H1 (cell line): ENCODE measurements at regions not wholly inside any gene's neighbourhood (a gene's known extent, or its start where the extent isn't known, plus 50 kb on each side); places are given as distances from the start of the nearest gene placed in this dataset.

Experiments
- CHD2 ChIP-seq: IDR thresholded peaks from 2 replicates; pipeline ENCODE4 v1.6.1; 2012; ENCODE audit warnings: low read length, improper control_type of control experiment
- CREB1 ChIP-seq: IDR thresholded peaks from 2 replicates; pipeline ENCODE4 v1.6.1; 2012; ENCODE audit warnings: inconsistent platforms
- CTBP2 ChIP-seq: IDR thresholded peaks from 2 replicates; pipeline ENCODE4 v1.7.0; 2011; ENCODE audit warnings: borderline replicate concordance, mild to moderate bottlenecking, moderate library complexity, mixed read lengths, low read length; ENCODE audit not compliant: insufficient read depth, insufficient read length
- POLR2A ChIP-seq, 2 experiments: IDR thresholded peaks; 1 replicate in 1 of 2; 2 replicates in 1 of 2; pipeline ENCODE4 v1.6.1; 2011; ENCODE audit warnings: low read depth in 2 of 2, low read length in 2 of 2, mild to moderate bottlenecking in 2 of 2; ENCODE audit errors: control extremely low read depth in 1 of 2
- POLR2AphosphoS5 ChIP-seq: IDR thresholded peaks from 2 replicates; pipeline ENCODE4 v1.6.1; 2011; ENCODE audit warnings: low read depth, low read length
- TCF12 ChIP-seq: IDR thresholded peaks from 2 replicates; pipeline ENCODE4 v1.6.1; 2011; ENCODE audit warnings: low read depth, mild to moderate bottlenecking, low read length
- YY1 ChIP-seq: IDR thresholded peaks from 2 replicates; pipeline ENCODE4 v1.6.1; 2011; ENCODE audit warnings: low read depth, mild to moderate bottlenecking, low read length
- TF ChIP-seq, protein P1 (sequence below), 3 experiments: IDR thresholded peaks; 1 replicate in 2 of 3; 2 replicates in 1 of 3; pipeline versions ENCODE4 v1.5.1 to v1.6.1; 2011; ENCODE audit warnings: low read length in 3 of 3, mild to moderate bottlenecking in 3 of 3, inconsistent platforms in 2 of 3, low read depth in 1 of 3, moderate library complexity in 1 of 3; ENCODE audit not compliant: insufficient read depth in 1 of 3; ENCODE audit errors: control extremely low read depth in 1 of 3

DNA sequence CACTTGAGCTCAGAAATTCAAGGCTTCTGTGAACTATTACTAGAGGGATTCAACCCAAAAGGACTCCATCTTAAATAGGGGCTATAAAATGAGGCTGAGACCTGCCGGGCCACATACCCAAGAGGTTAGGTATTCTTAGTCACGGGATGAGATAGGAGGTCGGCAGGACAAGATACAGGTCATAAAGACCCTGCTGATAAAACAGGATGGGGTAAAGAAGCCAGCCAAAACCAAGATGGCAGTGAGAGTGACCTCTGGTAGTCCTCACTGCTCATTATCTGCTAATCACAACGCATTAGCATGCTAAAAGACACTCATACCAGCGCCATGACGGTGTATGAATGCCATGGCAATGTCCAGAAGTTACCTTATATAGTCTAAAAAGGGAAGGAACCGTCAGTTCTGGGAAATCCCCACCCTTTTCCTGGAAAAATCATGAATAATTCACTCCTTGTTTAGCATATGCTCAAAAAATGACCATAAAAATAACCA, 101.2 kb upstream of the TRIM24 start:
- TF ChIP-seq CTBP2 (no peak), POLR2A (IDR thresholded peaks at IDR 0.05; ENCODE audit: control extremely low read depth in 1 of 2, low read depth in 2 of 2, low read length in 2 of 2) (no peak), YY1 (no peak), TCF12 (no peak), CREB1 (no peak), CHD2 (no peak), POLR2AphosphoS5 (no peak)
- TF ChIP-seq, protein P1, sequence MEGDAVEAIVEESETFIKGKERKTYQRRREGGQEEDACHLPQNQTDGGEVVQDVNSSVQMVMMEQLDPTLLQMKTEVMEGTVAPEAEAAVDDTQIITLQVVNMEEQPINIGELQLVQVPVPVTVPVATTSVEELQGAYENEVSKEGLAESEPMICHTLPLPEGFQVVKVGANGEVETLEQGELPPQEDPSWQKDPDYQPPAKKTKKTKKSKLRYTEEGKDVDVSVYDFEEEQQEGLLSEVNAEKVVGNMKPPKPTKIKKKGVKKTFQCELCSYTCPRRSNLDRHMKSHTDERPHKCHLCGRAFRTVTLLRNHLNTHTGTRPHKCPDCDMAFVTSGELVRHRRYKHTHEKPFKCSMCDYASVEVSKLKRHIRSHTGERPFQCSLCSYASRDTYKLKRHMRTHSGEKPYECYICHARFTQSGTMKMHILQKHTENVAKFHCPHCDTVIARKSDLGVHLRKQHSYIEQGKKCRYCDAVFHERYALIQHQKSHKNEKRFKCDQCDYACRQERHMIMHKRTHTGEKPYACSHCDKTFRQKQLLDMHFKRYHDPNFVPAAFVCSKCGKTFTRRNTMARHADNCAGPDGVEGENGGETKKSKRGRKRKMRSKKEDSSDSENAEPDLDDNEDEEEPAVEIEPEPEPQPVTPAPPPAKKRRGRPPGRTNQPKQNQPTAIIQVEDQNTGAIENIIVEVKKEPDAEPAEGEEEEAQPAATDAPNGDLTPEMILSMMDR (IDR thresholded peaks at IDR 0.05; ENCODE audit: control extremely low read depth in 1 of 3, insufficient read depth in 1 of 3, low read depth in 1 of 3, low read length in 3 of 3) = no peak
